ENCODE measurements at regions not wholly inside any gene's neighbourhood (a gene's known extent, or its start where the extent isn't known, plus 50 kb on each side); places are given as distances from the start of the nearest gene placed in this dataset.

DNA sequence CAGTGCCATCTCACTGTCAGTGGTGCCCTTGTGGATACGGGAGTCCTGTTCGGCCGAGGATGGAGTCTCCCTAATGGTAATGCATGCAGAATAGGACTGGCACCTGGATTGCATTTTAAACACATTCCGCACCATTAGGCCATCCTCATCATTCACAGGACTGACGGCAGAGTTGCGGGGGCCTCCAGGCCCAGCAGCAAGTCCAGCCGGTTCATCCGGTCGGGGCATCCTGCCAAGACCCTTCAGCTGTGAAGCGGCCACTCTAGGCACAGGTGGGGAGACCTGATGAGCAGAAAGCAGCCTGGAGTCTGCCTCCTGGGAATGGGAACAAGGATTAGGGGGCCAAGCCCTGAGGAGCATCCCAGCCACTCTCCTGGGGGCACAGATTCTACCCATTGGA is 90.3 kb upstream of the XYLT1 start:
- H3K4me3 Mint-ChIP-seq = no peak overlapping the region
- ATAC-seq (no peak), DNase-seq (ENCODE audit: low spot score) (no peak)
- peaks cover 6% of the 10 kb centered on the region for H3K9me3 Mint-ChIP-seq
- no peaks in the 10 kb centered on the region; the same call in 1 of the 2 replicates for H3K4me1 Mint-ChIP-seq
- no peak overlapping the region for H3K27ac Mint-ChIP-seq
- ChIA-PET CTCF (interaction anchor here (5.5 kb wide), 1 partner anchor 18 kb away, joined by 34 read pairs; no protein-coding TSS in a partner anchor), POLR2A (no interaction called here)
- no peaks in the 10 kb centered on the region for H3K36me3 Mint-ChIP-seq
- TF ChIP-seq, protein P1, sequence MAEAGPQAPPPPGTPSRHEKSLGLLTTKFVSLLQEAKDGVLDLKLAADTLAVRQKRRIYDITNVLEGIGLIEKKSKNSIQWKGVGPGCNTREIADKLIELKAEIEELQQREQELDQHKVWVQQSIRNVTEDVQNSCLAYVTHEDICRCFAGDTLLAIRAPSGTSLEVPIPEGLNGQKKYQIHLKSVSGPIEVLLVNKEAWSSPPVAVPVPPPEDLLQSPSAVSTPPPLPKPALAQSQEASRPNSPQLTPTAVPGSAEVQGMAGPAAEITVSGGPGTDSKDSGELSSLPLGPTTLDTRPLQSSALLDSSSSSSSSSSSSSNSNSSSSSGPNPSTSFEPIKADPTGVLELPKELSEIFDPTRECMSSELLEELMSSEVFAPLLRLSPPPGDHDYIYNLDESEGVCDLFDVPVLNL (CRISPR knock-in tag; IDR thresholded peaks at IDR 0.05; ENCODE audit: borderline replicate concordance, low read depth) = no peak
- TF ChIP-seq, protein P2, sequence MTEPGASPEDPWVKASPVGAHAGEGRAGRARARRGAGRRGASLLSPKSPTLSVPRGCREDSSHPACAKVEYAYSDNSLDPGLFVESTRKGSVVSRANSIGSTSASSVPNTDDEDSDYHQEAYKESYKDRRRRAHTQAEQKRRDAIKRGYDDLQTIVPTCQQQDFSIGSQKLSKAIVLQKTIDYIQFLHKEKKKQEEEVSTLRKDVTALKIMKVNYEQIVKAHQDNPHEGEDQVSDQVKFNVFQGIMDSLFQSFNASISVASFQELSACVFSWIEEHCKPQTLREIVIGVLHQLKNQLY (CRISPR knock-in tag; IDR thresholded peaks at IDR 0.05) = no peak
- TF ChIP-seq, protein P3, sequence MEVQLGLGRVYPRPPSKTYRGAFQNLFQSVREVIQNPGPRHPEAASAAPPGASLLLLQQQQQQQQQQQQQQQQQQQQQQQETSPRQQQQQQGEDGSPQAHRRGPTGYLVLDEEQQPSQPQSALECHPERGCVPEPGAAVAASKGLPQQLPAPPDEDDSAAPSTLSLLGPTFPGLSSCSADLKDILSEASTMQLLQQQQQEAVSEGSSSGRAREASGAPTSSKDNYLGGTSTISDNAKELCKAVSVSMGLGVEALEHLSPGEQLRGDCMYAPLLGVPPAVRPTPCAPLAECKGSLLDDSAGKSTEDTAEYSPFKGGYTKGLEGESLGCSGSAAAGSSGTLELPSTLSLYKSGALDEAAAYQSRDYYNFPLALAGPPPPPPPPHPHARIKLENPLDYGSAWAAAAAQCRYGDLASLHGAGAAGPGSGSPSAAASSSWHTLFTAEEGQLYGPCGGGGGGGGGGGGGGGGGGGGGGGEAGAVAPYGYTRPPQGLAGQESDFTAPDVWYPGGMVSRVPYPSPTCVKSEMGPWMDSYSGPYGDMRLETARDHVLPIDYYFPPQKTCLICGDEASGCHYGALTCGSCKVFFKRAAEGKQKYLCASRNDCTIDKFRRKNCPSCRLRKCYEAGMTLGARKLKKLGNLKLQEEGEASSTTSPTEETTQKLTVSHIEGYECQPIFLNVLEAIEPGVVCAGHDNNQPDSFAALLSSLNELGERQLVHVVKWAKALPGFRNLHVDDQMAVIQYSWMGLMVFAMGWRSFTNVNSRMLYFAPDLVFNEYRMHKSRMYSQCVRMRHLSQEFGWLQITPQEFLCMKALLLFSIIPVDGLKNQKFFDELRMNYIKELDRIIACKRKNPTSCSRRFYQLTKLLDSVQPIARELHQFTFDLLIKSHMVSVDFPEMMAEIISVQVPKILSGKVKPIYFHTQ (CRISPR knock-in tag; IDR thresholded peaks at IDR 0.05) = no peak
- no peak for TF ChIP-seq CREM (CRISPR knock-in tag; IDR thresholded peaks at IDR 0.05)
- TF ChIP-seq, protein P4, sequence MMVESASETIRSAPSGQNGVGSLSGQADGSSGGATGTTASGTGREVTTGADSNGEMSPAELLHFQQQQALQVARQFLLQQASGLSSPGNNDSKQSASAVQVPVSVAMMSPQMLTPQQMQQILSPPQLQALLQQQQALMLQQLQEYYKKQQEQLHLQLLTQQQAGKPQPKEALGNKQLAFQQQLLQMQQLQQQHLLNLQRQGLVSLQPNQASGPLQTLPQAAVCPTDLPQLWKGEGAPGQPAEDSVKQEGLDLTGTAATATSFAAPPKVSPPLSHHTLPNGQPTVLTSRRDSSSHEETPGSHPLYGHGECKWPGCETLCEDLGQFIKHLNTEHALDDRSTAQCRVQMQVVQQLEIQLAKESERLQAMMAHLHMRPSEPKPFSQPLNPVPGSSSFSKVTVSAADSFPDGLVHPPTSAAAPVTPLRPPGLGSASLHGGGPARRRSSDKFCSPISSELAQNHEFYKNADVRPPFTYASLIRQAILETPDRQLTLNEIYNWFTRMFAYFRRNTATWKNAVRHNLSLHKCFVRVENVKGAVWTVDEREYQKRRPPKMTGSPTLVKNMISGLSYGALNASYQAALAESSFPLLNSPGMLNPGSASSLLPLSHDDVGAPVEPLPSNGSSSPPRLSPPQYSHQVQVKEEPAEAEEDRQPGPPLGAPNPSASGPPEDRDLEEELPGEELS (CRISPR knock-in tag; IDR thresholded peaks at IDR 0.05) = no peak
- TF ChIP-seq, protein P5, sequence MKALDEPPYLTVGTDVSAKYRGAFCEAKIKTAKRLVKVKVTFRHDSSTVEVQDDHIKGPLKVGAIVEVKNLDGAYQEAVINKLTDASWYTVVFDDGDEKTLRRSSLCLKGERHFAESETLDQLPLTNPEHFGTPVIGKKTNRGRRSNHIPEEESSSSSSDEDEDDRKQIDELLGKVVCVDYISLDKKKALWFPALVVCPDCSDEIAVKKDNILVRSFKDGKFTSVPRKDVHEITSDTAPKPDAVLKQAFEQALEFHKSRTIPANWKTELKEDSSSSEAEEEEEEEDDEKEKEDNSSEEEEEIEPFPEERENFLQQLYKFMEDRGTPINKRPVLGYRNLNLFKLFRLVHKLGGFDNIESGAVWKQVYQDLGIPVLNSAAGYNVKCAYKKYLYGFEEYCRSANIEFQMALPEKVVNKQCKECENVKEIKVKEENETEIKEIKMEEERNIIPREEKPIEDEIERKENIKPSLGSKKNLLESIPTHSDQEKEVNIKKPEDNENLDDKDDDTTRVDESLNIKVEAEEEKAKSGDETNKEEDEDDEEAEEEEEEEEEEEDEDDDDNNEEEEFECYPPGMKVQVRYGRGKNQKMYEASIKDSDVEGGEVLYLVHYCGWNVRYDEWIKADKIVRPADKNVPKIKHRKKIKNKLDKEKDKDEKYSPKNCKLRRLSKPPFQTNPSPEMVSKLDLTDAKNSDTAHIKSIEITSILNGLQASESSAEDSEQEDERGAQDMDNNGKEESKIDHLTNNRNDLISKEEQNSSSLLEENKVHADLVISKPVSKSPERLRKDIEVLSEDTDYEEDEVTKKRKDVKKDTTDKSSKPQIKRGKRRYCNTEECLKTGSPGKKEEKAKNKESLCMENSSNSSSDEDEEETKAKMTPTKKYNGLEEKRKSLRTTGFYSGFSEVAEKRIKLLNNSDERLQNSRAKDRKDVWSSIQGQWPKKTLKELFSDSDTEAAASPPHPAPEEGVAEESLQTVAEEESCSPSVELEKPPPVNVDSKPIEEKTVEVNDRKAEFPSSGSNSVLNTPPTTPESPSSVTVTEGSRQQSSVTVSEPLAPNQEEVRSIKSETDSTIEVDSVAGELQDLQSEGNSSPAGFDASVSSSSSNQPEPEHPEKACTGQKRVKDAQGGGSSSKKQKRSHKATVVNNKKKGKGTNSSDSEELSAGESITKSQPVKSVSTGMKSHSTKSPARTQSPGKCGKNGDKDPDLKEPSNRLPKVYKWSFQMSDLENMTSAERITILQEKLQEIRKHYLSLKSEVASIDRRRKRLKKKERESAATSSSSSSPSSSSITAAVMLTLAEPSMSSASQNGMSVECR (CRISPR knock-in tag; IDR thresholded peaks at IDR 0.05; ENCODE audit: borderline replicate concordance) = no peak
- TF ChIP-seq TEAD1 (CRISPR knock-in tag; IDR thresholded peaks at IDR 0.05) = no peak
- no peak for TF ChIP-seq KAT7 (CRISPR knock-in tag; IDR thresholded peaks at IDR 0.05; ENCODE audit: borderline replicate concordance)
- no peaks in the 10 kb centered on the region for H3K27me3 Mint-ChIP-seq (ENCODE audit: low read depth)

DNA sequence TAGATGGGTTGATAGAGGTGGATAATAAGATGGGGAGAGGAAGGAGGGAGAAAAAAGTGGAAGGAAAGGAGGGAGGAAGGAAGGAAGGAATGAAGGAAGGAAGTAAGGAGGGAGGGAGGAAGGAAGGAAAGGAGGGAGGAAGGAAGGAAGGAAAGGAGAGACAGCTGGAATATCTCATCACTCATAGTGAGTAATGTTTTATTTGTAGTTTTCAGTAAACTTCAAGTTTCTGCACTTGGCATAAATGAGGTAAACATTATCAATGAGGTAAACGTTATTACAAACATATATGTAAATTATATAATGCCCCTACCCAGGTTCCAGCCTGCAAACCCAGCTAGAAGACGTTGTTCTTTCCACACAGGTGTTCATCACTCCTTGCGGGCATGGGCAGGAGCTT is 89.8 kb upstream of the XYLT1 start:
- Mint-ChIP-seq H3K4me3 (no peak overlapping the region), H3K36me3 (no peaks in the 10 kb centered on the region), H3K9me3 (peaks cover under 1% of the 10 kb centered on the region; the same call in 1 of the 2 replicates), H3K27me3 (ENCODE audit: low read depth) (no peaks in the 10 kb centered on the region), H3K27ac (no peak overlapping the region), H3K4me1 (no peaks in the 10 kb centered on the region; the same call in 1 of the 2 replicates)
- ATAC-seq = no peak
- ChIA-PET CTCF (interaction anchor here (1.4 to 5.5 kb wide), 2 partner anchors 15 to 19 kb away, joined by 4 to 34 read pairs; no protein-coding TSS in a partner anchor), POLR2A (no interaction called here)
- DNase-seq (ENCODE audit: low spot score) = no peak
- TF ChIP-seq, protein P6, sequence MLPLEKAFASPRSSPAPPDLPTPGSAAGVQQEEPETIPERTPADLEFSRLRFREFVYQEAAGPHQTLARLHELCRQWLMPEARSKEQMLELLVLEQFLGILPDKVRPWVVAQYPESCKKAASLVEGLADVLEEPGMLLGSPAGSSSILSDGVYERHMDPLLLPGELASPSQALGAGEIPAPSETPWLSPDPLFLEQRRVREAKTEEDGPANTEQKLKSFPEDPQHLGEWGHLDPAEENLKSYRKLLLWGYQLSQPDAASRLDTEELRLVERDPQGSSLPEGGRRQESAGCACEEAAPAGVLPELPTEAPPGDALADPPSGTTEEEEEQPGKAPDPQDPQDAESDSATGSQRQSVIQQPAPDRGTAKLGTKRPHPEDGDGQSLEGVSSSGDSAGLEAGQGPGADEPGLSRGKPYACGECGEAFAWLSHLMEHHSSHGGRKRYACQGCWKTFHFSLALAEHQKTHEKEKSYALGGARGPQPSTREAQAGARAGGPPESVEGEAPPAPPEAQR (CRISPR knock-in tag; IDR thresholded peaks at IDR 0.05) = no peak
- TF ChIP-seq GABPB1 (CRISPR knock-in tag; IDR thresholded peaks at IDR 0.05) (no peak), CREB1 (CRISPR knock-in tag; IDR thresholded peaks at IDR 0.05) (no peak)
- TF ChIP-seq, protein P7, sequence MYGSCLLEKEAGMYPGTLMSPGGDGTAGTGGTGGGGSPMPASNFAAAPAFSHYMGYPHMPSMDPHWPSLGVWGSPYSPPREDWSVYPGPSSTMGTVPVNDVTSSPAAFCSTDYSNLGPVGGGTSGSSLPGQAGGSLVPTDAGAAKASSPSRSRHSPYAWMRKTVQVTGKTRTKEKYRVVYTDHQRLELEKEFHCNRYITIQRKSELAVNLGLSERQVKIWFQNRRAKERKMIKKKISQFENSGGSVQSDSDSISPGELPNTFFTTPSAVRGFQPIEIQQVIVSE (CRISPR knock-in tag; IDR thresholded peaks at IDR 0.05; ENCODE audit: borderline replicate concordance) = no peak
- TF ChIP-seq, protein P8, sequence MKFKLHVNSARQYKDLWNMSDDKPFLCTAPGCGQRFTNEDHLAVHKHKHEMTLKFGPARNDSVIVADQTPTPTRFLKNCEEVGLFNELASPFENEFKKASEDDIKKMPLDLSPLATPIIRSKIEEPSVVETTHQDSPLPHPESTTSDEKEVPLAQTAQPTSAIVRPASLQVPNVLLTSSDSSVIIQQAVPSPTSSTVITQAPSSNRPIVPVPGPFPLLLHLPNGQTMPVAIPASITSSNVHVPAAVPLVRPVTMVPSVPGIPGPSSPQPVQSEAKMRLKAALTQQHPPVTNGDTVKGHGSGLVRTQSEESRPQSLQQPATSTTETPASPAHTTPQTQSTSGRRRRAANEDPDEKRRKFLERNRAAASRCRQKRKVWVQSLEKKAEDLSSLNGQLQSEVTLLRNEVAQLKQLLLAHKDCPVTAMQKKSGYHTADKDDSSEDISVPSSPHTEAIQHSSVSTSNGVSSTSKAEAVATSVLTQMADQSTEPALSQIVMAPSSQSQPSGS (CRISPR knock-in tag; IDR thresholded peaks at IDR 0.05; ENCODE audit: borderline replicate concordance, low read depth) = no peak
- TF ChIP-seq, protein P4 (CRISPR knock-in tag; IDR thresholded peaks at IDR 0.05) = no peak
- TF ChIP-seq, protein P9, sequence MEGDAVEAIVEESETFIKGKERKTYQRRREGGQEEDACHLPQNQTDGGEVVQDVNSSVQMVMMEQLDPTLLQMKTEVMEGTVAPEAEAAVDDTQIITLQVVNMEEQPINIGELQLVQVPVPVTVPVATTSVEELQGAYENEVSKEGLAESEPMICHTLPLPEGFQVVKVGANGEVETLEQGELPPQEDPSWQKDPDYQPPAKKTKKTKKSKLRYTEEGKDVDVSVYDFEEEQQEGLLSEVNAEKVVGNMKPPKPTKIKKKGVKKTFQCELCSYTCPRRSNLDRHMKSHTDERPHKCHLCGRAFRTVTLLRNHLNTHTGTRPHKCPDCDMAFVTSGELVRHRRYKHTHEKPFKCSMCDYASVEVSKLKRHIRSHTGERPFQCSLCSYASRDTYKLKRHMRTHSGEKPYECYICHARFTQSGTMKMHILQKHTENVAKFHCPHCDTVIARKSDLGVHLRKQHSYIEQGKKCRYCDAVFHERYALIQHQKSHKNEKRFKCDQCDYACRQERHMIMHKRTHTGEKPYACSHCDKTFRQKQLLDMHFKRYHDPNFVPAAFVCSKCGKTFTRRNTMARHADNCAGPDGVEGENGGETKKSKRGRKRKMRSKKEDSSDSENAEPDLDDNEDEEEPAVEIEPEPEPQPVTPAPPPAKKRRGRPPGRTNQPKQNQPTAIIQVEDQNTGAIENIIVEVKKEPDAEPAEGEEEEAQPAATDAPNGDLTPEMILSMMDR (IDR thresholded peaks at IDR 0.05) = no peak

Measured in WTC11 (cell line).